HEK293 (cell line): ENCODE measurements at regions not wholly inside any gene's neighbourhood (a gene's known extent, or its start where the extent isn't known, plus 50 kb on each side); places are given as distances from the start of the nearest gene placed in this dataset.

Source experiments
- CTCF ChIA-PET: fragments of 350-600 bp; formaldehyde crosslinking; extraction: SDS; loops from one replicate; lab custom pipeline; 2021; ENCODE audit warnings: antibody characterized with exemption; lab: Yijun Ruan, JAX
- POLR2A ChIA-PET: fragments of 300-600 bp; formaldehyde crosslinking; extraction: SDS; loops from one replicate; lab custom pipeline; 2020; ENCODE audit warnings: antibody characterized with exemption, inconsistent platforms; lab: Yijun Ruan, JAX
- H3K27ac ChIP-seq: fragments of 200-500 bp; sonication (Bioruptor generic); 2 replicates; pipeline ENCODE4 v1.5.1; 2014; ENCODE audit warnings: low read depth, low read length, control low read depth, inconsistent platforms; ENCODE audit errors: extremely low read depth
- H3K36me3 ChIP-seq, 2 experiments: fragments of 200-500 bp in 1 of 2; sonication (Bioruptor generic) in 1 of 2; 1 replicate in 1 of 2; 2 replicates in 1 of 2; pipeline ENCODE4 v1.5.1; 2014 to 2017; ENCODE audit warnings: inconsistent platforms in 2 of 2, low read length in 2 of 2; ENCODE audit not compliant: control insufficient read depth in 2 of 2, insufficient read depth in 1 of 2
- H3K4me1 ChIP-seq: fragments of 200-500 bp; sonication (Bioruptor generic); 2 replicates; pipeline ENCODE4 v1.5.1; 2014; ENCODE audit warnings: mild to moderate bottlenecking, low read length, inconsistent platforms; ENCODE audit not compliant: control insufficient read depth, insufficient read depth
- H3K4me3 ChIP-seq: 2 replicates; pipeline ENCODE4 v1.5.1; 2011; ENCODE audit warnings: low read depth, mild to moderate bottlenecking, control low read depth, low read length, moderate library complexity
- H3K9me3 ChIP-seq: fragments of 200-500 bp; sonication (Bioruptor generic); 2 replicates; pipeline ENCODE4 v1.5.1; 2014; ENCODE audit warnings: low read depth, low read length, inconsistent platforms; ENCODE audit not compliant: control insufficient read depth, insufficient read depth
- HOXC10 ChIP-seq: sonication (generic); formaldehyde crosslinking; IDR thresholded peaks from 2 replicates; pipeline ENCODE4 v1.8.1; 2023; ENCODE audit warnings: mild to moderate bottlenecking, missing genetic modification reagents
- KLF9 ChIP-seq: fragments of 450-650 bp; formaldehyde crosslinking; IDR thresholded peaks from 2 replicates; pipeline ENCODE4 v1.5.1; 2016; ENCODE audit warnings: missing biosample characterization, missing genetic modification characterization, low read depth
- MYNN ChIP-seq: fragments of 450-650 bp; formaldehyde crosslinking; IDR thresholded peaks from 2 replicates; pipeline ENCODE4 v1.5.1; 2016; ENCODE audit warnings: missing biosample characterization, missing genetic modification characterization, borderline replicate concordance
- MZF1 ChIP-seq: fragments of 450-650 bp; formaldehyde crosslinking; IDR thresholded peaks from 2 replicates; pipeline ENCODE4 v1.5.1; 2017; ENCODE audit warnings: missing biosample characterization, missing genetic modification characterization, borderline replicate concordance
- OSR2 ChIP-seq: fragments of 450-650 bp; formaldehyde crosslinking; IDR thresholded peaks from 2 replicates; pipeline ENCODE4 v1.5.1; 2016; ENCODE audit warnings: missing biosample characterization, missing genetic modification characterization
- PRDM4 ChIP-seq: fragments of 450-650 bp; formaldehyde crosslinking; IDR thresholded peaks from 2 replicates; pipeline ENCODE4 v1.5.1; 2017; ENCODE audit warnings: missing biosample characterization, missing genetic modification characterization
- SP3 ChIP-seq: fragments of 450-650 bp; formaldehyde crosslinking; IDR thresholded peaks from 2 replicates; pipeline ENCODE4 v1.5.1; 2016; ENCODE audit warnings: missing biosample characterization, missing genetic modification characterization
- YY1 ChIP-seq: fragments of 450-650 bp; formaldehyde crosslinking; IDR thresholded peaks from 2 replicates; pipeline ENCODE4 v1.5.1; 2018; ENCODE audit warnings: missing biosample characterization, missing genetic modification characterization
- ZBTB1 ChIP-seq: fragments of 450-650 bp; formaldehyde crosslinking; IDR thresholded peaks from 2 replicates; pipeline ENCODE4 v1.5.1; 2016; ENCODE audit warnings: missing biosample characterization, missing genetic modification characterization
- ZBTB49 ChIP-seq: fragments of 450-650 bp; formaldehyde crosslinking; IDR thresholded peaks from 2 replicates; pipeline ENCODE4 v1.5.1; 2016; ENCODE audit warnings: missing biosample characterization, missing genetic modification characterization, low read depth
- ZEB2 ChIP-seq: fragments of 450-650 bp; formaldehyde crosslinking; IDR thresholded peaks from 2 replicates; pipeline ENCODE4 v1.5.1; 2016; ENCODE audit warnings: missing biosample characterization, missing genetic modification characterization
- ZFP41 ChIP-seq: fragments of 450-650 bp; formaldehyde crosslinking; IDR thresholded peaks from 2 replicates; pipeline ENCODE4 v1.5.1; 2016; ENCODE audit warnings: missing biosample characterization, missing genetic modification characterization, borderline replicate concordance
- ZNF10 ChIP-seq: fragments of 450-650 bp; formaldehyde crosslinking; IDR thresholded peaks from 2 replicates; pipeline ENCODE4 v1.5.1; 2017; ENCODE audit warnings: missing biosample characterization, missing genetic modification characterization
- ZNF132 ChIP-seq: fragments of 450-650 bp; formaldehyde crosslinking; IDR thresholded peaks from 2 replicates; pipeline ENCODE4 v1.5.1; 2017; ENCODE audit warnings: missing biosample characterization, missing genetic modification characterization, borderline replicate concordance
- ZNF157 ChIP-seq: fragments of 450-650 bp; formaldehyde crosslinking; IDR thresholded peaks from 2 replicates; pipeline ENCODE4 v1.5.1; 2016; ENCODE audit warnings: missing biosample characterization, missing genetic modification characterization
- ZNF175 ChIP-seq: fragments of 450-650 bp; formaldehyde crosslinking; IDR thresholded peaks from 2 replicates; pipeline ENCODE4 v1.5.1; 2016; ENCODE audit warnings: missing biosample characterization, missing genetic modification characterization
- ZNF211 ChIP-seq: fragments of 450-650 bp; formaldehyde crosslinking; IDR thresholded peaks from 2 replicates; pipeline ENCODE4 v1.5.1; 2016; ENCODE audit warnings: low read depth, missing biosample characterization, missing genetic modification characterization
- ZNF248 ChIP-seq: fragments of 450-650 bp; formaldehyde crosslinking; IDR thresholded peaks from 2 replicates; pipeline ENCODE4 v1.5.1; 2017; ENCODE audit warnings: missing biosample characterization, missing genetic modification characterization
- ZNF274 ChIP-seq, 2 experiments: fragments of 200-500 bp in 1 of 2; fragments of 450-650 bp in 1 of 2; sonication (Bioruptor generic) in 1 of 2; formaldehyde crosslinking in 1 of 2; IDR thresholded peaks; 2 replicates each; pipeline versions ENCODE4 v1.5.1 to v1.6.1; 2014 to 2016; ENCODE audit warnings: borderline replicate concordance in 1 of 2, inconsistent platforms in 1 of 2, low read length in 1 of 2, missing biosample characterization in 1 of 2, missing genetic modification characterization in 1 of 2
- ZNF302 ChIP-seq: fragments of 450-650 bp; formaldehyde crosslinking; IDR thresholded peaks from 2 replicates; pipeline ENCODE4 v1.5.1; 2016; ENCODE audit warnings: missing biosample characterization, missing genetic modification characterization, low read depth
- ZNF354C ChIP-seq: fragments of 450-650 bp; formaldehyde crosslinking; IDR thresholded peaks from 2 replicates; pipeline ENCODE4 v1.5.1; 2016; ENCODE audit warnings: missing biosample characterization, missing genetic modification characterization, low read depth, borderline replicate concordance
- ZNF416 ChIP-seq: fragments of 450-650 bp; formaldehyde crosslinking; IDR thresholded peaks from 2 replicates; pipeline ENCODE4 v1.5.1; 2016; ENCODE audit warnings: missing biosample characterization, missing genetic modification characterization
- ZNF624 ChIP-seq: fragments of 450-650 bp; formaldehyde crosslinking; IDR thresholded peaks from 2 replicates; pipeline ENCODE4 v1.5.1; 2017; ENCODE audit warnings: missing biosample characterization, missing genetic modification characterization
- ZNF677 ChIP-seq: fragments of 450-650 bp; IDR thresholded peaks from 2 replicates; pipeline ENCODE4 v1.5.0; 2018; ENCODE audit warnings: missing biosample characterization, mild to moderate bottlenecking, missing genetic modification characterization, moderate library complexity
- ZNF701 ChIP-seq: fragments of 450-650 bp; formaldehyde crosslinking; IDR thresholded peaks from 2 replicates; pipeline ENCODE4 v1.5.1; 2016; ENCODE audit warnings: missing biosample characterization, missing genetic modification characterization
- ZNF707 ChIP-seq: fragments of 450-650 bp; formaldehyde crosslinking; IDR thresholded peaks from 2 replicates; pipeline ENCODE4 v1.5.1; 2016; ENCODE audit warnings: missing biosample characterization, missing genetic modification characterization
- ZNF776 ChIP-seq: fragments of 450-650 bp; formaldehyde crosslinking; IDR thresholded peaks from 2 replicates; pipeline ENCODE4 v1.5.0; 2017; ENCODE audit warnings: missing biosample characterization, missing genetic modification characterization, borderline replicate concordance
- TF ChIP-seq, protein P1 (sequence below): fragments of 450-650 bp; formaldehyde crosslinking; IDR thresholded peaks from 2 replicates; pipeline ENCODE4 v1.5.1; 2017; ENCODE audit warnings: missing biosample characterization, missing genetic modification characterization

DNA sequence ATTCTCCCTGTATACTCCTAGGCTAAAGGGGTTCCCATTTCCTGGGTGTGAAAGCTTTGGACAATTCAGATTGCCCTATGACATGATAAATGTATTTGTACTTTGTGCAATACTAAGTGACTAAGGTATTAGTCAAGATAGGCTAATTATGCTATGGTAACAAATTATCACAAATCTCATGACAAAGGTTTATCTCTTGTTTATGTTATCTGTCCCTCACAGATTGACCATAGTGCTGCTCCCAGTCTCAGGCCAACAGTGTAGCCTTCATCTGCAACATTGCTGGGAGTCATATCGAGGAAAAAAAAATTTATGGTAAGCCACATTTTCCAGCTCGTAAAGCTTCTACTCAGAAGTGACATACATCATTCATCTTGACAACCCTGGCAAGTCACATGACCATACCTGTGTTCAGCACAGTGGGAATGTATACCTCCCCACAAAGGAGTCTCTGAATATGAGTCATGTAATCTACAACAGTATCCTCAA is 346.2 kb downstream of the IGSF11 start:
- no peaks in the 10 kb centered on the region for H3K4me1 ChIP-seq
- CTCF ChIA-PET, result no interaction called here
- no peaks in the 10 kb centered on the region for H3K9me3 ChIP-seq
- H3K36me3 ChIP-seq, result no peaks in the 10 kb centered on the region
- no peak overlapping the region for H3K27ac ChIP-seq
- H3K4me3 ChIP-seq, result no peak overlapping the region
- POLR2A ChIA-PET, result no interaction called here
- TF ChIP-seq SP3 (tag by site-specific recombination) (no peak), ZNF354C (no peak), YY1 (tag by site-specific recombination) (no peak), MYNN (no peak), ZBTB1 (tag by site-specific recombination) (no peak), ZNF157 (tag by site-specific recombination) (no peak), PRDM4 (no peak), ZEB2 (no peak), ZNF677 (no peak), ZNF248 (tag by site-specific recombination) (no peak), ZNF707 (tag by site-specific recombination) (no peak), ZNF776 (tag by site-specific recombination) (no peak), ZNF701 (no peak), ZBTB49 (tag by site-specific recombination) (no peak), ZNF175 (no peak), ZNF132 (tag by site-specific recombination) (no peak), ZNF274 (IDR thresholded peaks at IDR 0.05; ENCODE audit: low read length) (no peak), ZNF274 (tag by site-specific recombination; IDR thresholded peaks at IDR 0.05; ENCODE audit: borderline replicate concordance) (no peak), ZNF302 (tag by site-specific recombination) (no peak), ZNF211 (tag by site-specific recombination) (no peak)
- TF ChIP-seq, protein P1, sequence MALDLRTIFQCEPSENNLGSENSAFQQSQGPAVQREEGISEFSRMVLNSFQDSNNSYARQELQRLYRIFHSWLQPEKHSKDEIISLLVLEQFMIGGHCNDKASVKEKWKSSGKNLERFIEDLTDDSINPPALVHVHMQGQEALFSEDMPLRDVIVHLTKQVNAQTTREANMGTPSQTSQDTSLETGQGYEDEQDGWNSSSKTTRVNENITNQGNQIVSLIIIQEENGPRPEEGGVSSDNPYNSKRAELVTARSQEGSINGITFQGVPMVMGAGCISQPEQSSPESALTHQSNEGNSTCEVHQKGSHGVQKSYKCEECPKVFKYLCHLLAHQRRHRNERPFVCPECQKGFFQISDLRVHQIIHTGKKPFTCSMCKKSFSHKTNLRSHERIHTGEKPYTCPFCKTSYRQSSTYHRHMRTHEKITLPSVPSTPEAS, result no peak

DNA sequence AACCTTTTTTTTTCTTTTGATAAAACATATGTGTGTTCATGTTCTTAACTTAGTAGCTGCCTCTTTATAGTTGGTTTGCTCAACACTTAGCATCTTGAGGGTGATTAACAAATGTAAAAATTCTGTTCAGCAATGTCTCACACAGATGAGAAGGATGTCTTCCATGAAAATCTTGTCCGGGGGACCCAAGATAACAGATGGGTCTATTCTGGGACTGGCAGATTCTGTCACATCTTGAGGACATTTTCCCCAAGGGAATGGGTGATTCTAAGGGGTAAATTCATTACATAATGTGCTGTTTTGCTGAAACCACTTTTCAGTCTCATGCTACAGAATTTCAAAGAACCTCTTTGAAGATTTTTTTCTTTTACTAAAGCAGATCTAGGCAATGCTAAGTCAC is 342.2 kb downstream of the IGSF11 start:
- ChIA-PET POLR2A (no interaction called here), CTCF (no interaction called here)
- Histone ChIP-seq H3K36me3 (no peaks in the 10 kb centered on the region), H3K4me1 (no peaks in the 10 kb centered on the region), H3K27ac (no peak overlapping the region), H3K4me3 (no peak overlapping the region), H3K9me3 (no peaks in the 10 kb centered on the region)
- TF ChIP-seq MZF1 (tag by site-specific recombination), result no peak
- TF ChIP-seq ZNF416 (tag by site-specific recombination), result no peak
- no peak for TF ChIP-seq ZNF10 (tag by site-specific recombination)
- TF ChIP-seq KLF9, result no peak
- TF ChIP-seq OSR2 (tag by site-specific recombination), result no peak
- TF ChIP-seq HOXC10 (CRISPR knock-in tag), result no peak
- TF ChIP-seq ZFP41 (tag by site-specific recombination), result no peak
- TF ChIP-seq ZNF624, result no peak
